A673 (cell line): ENCODE measurements at regions not wholly inside any gene's neighbourhood (a gene's known extent, or its start where the extent isn't known, plus 50 kb on each side); places are given as distances from the start of the nearest gene placed in this dataset.

Source experiments
- BruUV-seq: library from RNA; stranded (reverse); fragments of 400-500 nt; replicated peaks from 2 replicates; lab custom pipeline; 2021; lab: Mats Ljungman, UMichigan
- CTCF ChIA-PET: fragments of 300-600 bp; sonication (Branson Sonifier 250); formaldehyde crosslinking; loops from one replicate; lab custom pipeline; 2022; ENCODE audit warnings: antibody characterized with exemption; lab: Charles Lee
- POLR2A ChIA-PET: fragments of 300-600 bp; sonication (Branson Sonifier 250); formaldehyde crosslinking; loops from one replicate; lab custom pipeline; 2022; ENCODE audit warnings: antibody characterized with exemption; ENCODE audit not compliant: low non-redundant PET; lab: Charles Lee
- DNase-seq: peaks from one replicate; pipeline ENCODE4 v3.0.0-alpha.2; 2015; ENCODE audit warnings: low spot score
- H3K27ac ChIP-seq: fragments of 200-600 bp; sonication (generic); 2 replicates; pipeline ENCODE4 v1.5.1; 2016; ENCODE audit warnings: mixed run types, low read depth, mild to moderate bottlenecking, mixed read lengths, antibody characterized with exemption, low read length; ENCODE audit not compliant: poor library complexity, severe bottlenecking
- H3K27me3 ChIP-seq: fragments of 200-600 bp; sonication (generic); replicated peaks from 2 replicates; pipeline ENCODE4 v1.6.1; 2017; ENCODE audit warnings: mixed run types, low read depth, mild to moderate bottlenecking, mixed read lengths, antibody characterized with exemption, low read length; ENCODE audit not compliant: insufficient read depth, poor library complexity
- H3K36me3 ChIP-seq: fragments of 200-600 bp; sonication (generic); 2 replicates; pipeline ENCODE4 v1.6.1; 2016; ENCODE audit warnings: mixed run types, mild to moderate bottlenecking, mixed read lengths, antibody characterized with exemption, low read length; ENCODE audit not compliant: insufficient read depth, poor library complexity, severe bottlenecking
- H3K4me1 ChIP-seq: fragments of 200-600 bp; sonication (generic); 2 replicates; pipeline ENCODE4 v1.6.1; 2017; ENCODE audit warnings: mixed run types, mild to moderate bottlenecking, mixed read lengths, antibody characterized with exemption, low read length; ENCODE audit not compliant: insufficient read depth, poor library complexity, severe bottlenecking
- H3K4me3 ChIP-seq: fragments of 200-600 bp; sonication (generic); 2 replicates; pipeline ENCODE4 v1.5.1; 2016; ENCODE audit warnings: low read depth, mixed run types, mild to moderate bottlenecking, mixed read lengths, low read length; ENCODE audit not compliant: poor library complexity, severe bottlenecking
- H3K9me3 ChIP-seq: fragments of 200-600 bp; sonication (generic); 2 replicates; pipeline ENCODE4 v1.6.1; 2016; ENCODE audit warnings: mixed run types, low read depth, mild to moderate bottlenecking, mixed read lengths, antibody characterized with exemption, low read length; ENCODE audit not compliant: poor library complexity, severe bottlenecking
- CTCF ChIP-seq: fragments of 300-800, 200-600 bp; sonication (generic); conservative IDR thresholded peaks from 2 replicates; pipeline ENCODE4 v1.5.1; 2017; ENCODE audit warnings: low read depth, mild to moderate bottlenecking, antibody characterized with exemption, low read length, moderate library complexity, mixed read lengths
- EZH2 ChIP-seq: fragments of 200-600 bp; sonication (generic); IDR thresholded peaks from 2 replicates; pipeline ENCODE4 v1.6.1; 2017; ENCODE audit warnings: borderline replicate concordance, low read depth, mild to moderate bottlenecking, mixed read lengths, antibody characterized with exemption, low read length; ENCODE audit not compliant: poor library complexity, severe bottlenecking
- intact Hi-C: fragments of 100-400 bp; cut with micrococcal nuclease; formaldehyde crosslinking; loops from one replicate; pipeline ENCODE4 v1.10.0; 2022; ENCODE audit not compliant: unreplicated experiment

GRCh38 chr11:104633226-104633625, 265.0 kb downstream of the CASP12 start:
- Histone ChIP-seq H3K27me3 (no peaks in the 10 kb centered on the region), H3K4me3 (no peak overlapping the region), H3K36me3 (no peaks in the 10 kb centered on the region), H3K27ac (no peak overlapping the region), H3K9me3 (no peaks in the 10 kb centered on the region), H3K4me1 (peaks cover 14% of the 10 kb centered on the region)
- CTCF ChIA-PET: no interaction called here
- TF ChIP-seq CTCF: no peak
- TF ChIP-seq EZH2: no peak
- intact Hi-C loops: no loop called here
- no TSS peak for BruUV-seq
- peak; percentile 18 for DNase-seq
- POLR2A ChIA-PET: no interaction called here

GRCh38 chr11:104630352-104630751, 267.9 kb downstream of the CASP12 start:
- POLR2A ChIA-PET: interaction anchor here (0.8 kb wide), 1 partner anchor 161 kb away, joined by 3 read pairs; no protein-coding TSS in a partner anchor
- H3K4me3 ChIP-seq: no peak overlapping the region
- BruUV-seq: no TSS peak
- TF ChIP-seq CTCF (no peak), EZH2 (no peak)
- DNase-seq: no peak
- no peaks in the 10 kb centered on the region for H3K9me3 ChIP-seq
- intact Hi-C loops: no loop called here
- no peaks in the 10 kb centered on the region for H3K36me3 ChIP-seq
- peaks cover 14% of the 10 kb centered on the region for H3K4me1 ChIP-seq
- H3K27me3 ChIP-seq: no peaks in the 10 kb centered on the region
- CTCF ChIA-PET: no interaction called here
- no peak overlapping the region for H3K27ac ChIP-seq

- CTCF ChIA-PET: no interaction called here
Observed at GRCh38 chr11:104625246-104625645, 273.0 kb downstream of the CASP12 start.

More at GRCh38 chr11:104625246-104625645, 273.0 kb downstream of the CASP12 start:
- DNase-seq: no peak
- Histone ChIP-seq H3K4me3 (no peak overlapping the region), H3K4me1 (peaks cover 20% of the 10 kb centered on the region), H3K27me3 (no peaks in the 10 kb centered on the region), H3K36me3 (no peaks in the 10 kb centered on the region), H3K9me3 (no peaks in the 10 kb centered on the region), H3K27ac (no peak overlapping the region)
- no TSS peak for BruUV-seq
- intact Hi-C loops: no loop called here
- TF ChIP-seq CTCF (no peak), EZH2 (no peak)
- POLR2A ChIA-PET: no interaction called here
